PC-3 (cell line): ENCODE measurements at regions not wholly inside any gene's neighbourhood (a gene's known extent, or its start where the extent isn't known, plus 50 kb on each side); places are given as distances from the start of the nearest gene placed in this dataset.

Experiments
- ATAC-seq: fragments of 200-7000 bp; cut with Tn5 transposase; 2 replicates; pipeline ENCODE4 v1.9.1; 2020; ENCODE audit warnings: mild to moderate bottlenecking, moderate library complexity
- BruUV-seq: library from RNA; stranded (reverse); fragments of 400-500 nt; replicated peaks from 2 replicates; lab custom pipeline; 2021; lab: Mats Ljungman, UMichigan
- CTCF ChIA-PET: fragments of 300-600 bp; sonication (Branson Sonifier 250); formaldehyde crosslinking; loops from one replicate; lab custom pipeline; 2022; ENCODE audit warnings: antibody characterized with exemption; lab: Charles Lee
- POLR2A ChIA-PET: fragments of 300-600 bp; sonication (Branson Sonifier 250); formaldehyde crosslinking; loops from one replicate; lab custom pipeline; 2022; ENCODE audit warnings: antibody characterized with exemption; ENCODE audit not compliant: unreplicated experiment; lab: Charles Lee
- DNase-seq: peaks from one replicate; pipeline ENCODE4 v3.0.0-alpha.2; 2015
- H2AFZ ChIP-seq: fragments of 300-600 bp; sonication (generic); 2 replicates; pipeline ENCODE4 v1.6.0; 2016; ENCODE audit warnings: antibody characterized with exemption, low read length
- H3F3A ChIP-seq: fragments of 300-600 bp; sonication (generic); one replicate; pipeline ENCODE4 v1.6.0; 2017; ENCODE audit warnings: antibody characterized with exemption, low read length, control low read depth, mild to moderate bottlenecking; ENCODE audit not compliant: unreplicated experiment
- H3K27ac ChIP-seq: fragments of 300-600 bp; sonication (generic); 2 replicates; pipeline ENCODE4 v1.5.1; 2016; ENCODE audit warnings: mild to moderate bottlenecking, low read length
- H3K27me3 ChIP-seq: fragments of 300-600 bp; sonication (generic); 2 replicates; pipeline ENCODE4 v1.6.1; 2016; ENCODE audit warnings: low read length, mixed read lengths
- H3K36me3 ChIP-seq: fragments of 300-600 bp; sonication (generic); 2 replicates; pipeline ENCODE4 v1.6.1; 2016; ENCODE audit warnings: low read depth, mixed run types, low read length, mixed read lengths
- H3K4me1 ChIP-seq: fragments of 300-600 bp; sonication (generic); 2 replicates; pipeline ENCODE4 v1.5.1; 2016; ENCODE audit warnings: low read length; ENCODE audit not compliant: insufficient read depth
- H3K4me2 ChIP-seq: fragments of 300-600 bp; sonication (generic); 2 replicates; pipeline ENCODE4 v1.6.0; 2016; ENCODE audit warnings: low read length
- H3K4me3 ChIP-seq: fragments of 300-600 bp; sonication (generic); 2 replicates; pipeline ENCODE4 v1.5.1; 2016; ENCODE audit warnings: mild to moderate bottlenecking, low read length, mixed read lengths
- H3K79me2 ChIP-seq: fragments of 300-600 bp; sonication (generic); 2 replicates; pipeline ENCODE4 v1.6.1; 2017; ENCODE audit warnings: low read length, mixed read lengths
- H3K9ac ChIP-seq: fragments of 300-600 bp; sonication (generic); 2 replicates; pipeline ENCODE4 v1.6.0; 2016; ENCODE audit warnings: mild to moderate bottlenecking, low read length
- H3K9me2 ChIP-seq: fragments of 300-600 bp; sonication (generic); replicated peaks from 2 replicates; pipeline ENCODE4 v1.6.1; 2016; ENCODE audit warnings: mixed run types, low read length, mixed read lengths
- H3K9me3 ChIP-seq: fragments of 300-600 bp; sonication (generic); 2 replicates; pipeline ENCODE4 v1.6.1; 2016; ENCODE audit warnings: low read length, mixed read lengths
- H4K20me1 ChIP-seq: fragments of 300-600 bp; sonication (generic); 2 replicates; pipeline ENCODE4 v1.6.1; 2016; ENCODE audit warnings: low read length, mixed read lengths
- EZH2 ChIP-seq: fragments of 300-600 bp; sonication (generic); IDR thresholded peaks from one replicate; pipeline ENCODE4 v1.6.1; 2017; ENCODE audit warnings: antibody characterized with exemption, mild to moderate bottlenecking, low read length; ENCODE audit not compliant: unreplicated experiment
- EZH2phosphoT487 ChIP-seq: fragments of 300-600 bp; sonication (generic); IDR thresholded peaks from 2 replicates; pipeline ENCODE4 v1.6.1; 2018; ENCODE audit warnings: mild to moderate bottlenecking, antibody characterized with exemption, low read length, borderline replicate concordance
- intact Hi-C: fragments of 100-400 bp; cut with micrococcal nuclease; formaldehyde crosslinking; loops from 2 replicates; pipeline ENCODE4 v1.9.0; 2023
- TF ChIP-seq, protein P1 (sequence below): fragments of 300-600 bp; sonication (generic); conservative IDR thresholded peaks from 2 replicates; pipeline ENCODE4 v1.5.1; 2017; ENCODE audit warnings: antibody characterized with exemption, low read depth, mild to moderate bottlenecking, low read length

DNA sequence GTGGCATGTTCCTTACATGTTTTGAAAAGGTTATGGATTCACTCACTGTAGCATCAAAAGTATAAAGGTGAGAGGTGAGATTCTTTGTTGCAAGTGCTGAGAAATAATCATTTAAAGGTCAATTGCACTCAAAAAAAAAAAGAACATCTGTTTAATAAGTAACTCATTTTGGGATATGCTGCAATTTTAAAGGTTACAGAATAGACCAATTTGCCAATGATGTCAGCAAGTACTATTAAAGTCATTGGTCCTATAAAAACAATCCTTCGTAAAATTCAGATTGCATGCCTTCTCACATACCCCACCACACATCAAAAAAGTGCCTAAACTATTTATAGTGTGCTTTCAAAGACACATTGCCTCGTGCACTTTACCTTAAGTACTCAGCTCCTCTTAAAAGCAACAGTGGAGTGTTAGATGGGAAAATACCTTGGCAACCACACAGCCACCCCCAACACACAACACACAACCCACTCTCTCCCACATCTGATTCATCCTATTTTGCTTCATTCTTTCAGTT, 218.2 kb upstream of the ADGRL2 start:
- Histone ChIP-seq H3K4me2 (no peak overlapping the region), H3K9me3 (no peaks in the 10 kb centered on the region), H4K20me1 (no peaks in the 10 kb centered on the region), H3K79me2 (no peaks in the 10 kb centered on the region), H3K9ac (no peak overlapping the region), H3K27ac (no peak overlapping the region), H3K27me3 (peaks cover 62% of the 10 kb centered on the region), H3K9me2 (no peaks in the 10 kb centered on the region), H3F3A (no peaks in the 10 kb centered on the region), H3K36me3 (no peaks in the 10 kb centered on the region), H3K4me3 (no peak overlapping the region), H3K4me1 (no peaks in the 10 kb centered on the region), H2AFZ (no peak overlapping the region)
- ChIA-PET POLR2A (no interaction called here), CTCF (no interaction called here)
- intact Hi-C loops = no loop called here
- BruUV-seq = no TSS peak
- DNase-seq (no peak), ATAC-seq (no peak)
- TF ChIP-seq, protein P1, sequence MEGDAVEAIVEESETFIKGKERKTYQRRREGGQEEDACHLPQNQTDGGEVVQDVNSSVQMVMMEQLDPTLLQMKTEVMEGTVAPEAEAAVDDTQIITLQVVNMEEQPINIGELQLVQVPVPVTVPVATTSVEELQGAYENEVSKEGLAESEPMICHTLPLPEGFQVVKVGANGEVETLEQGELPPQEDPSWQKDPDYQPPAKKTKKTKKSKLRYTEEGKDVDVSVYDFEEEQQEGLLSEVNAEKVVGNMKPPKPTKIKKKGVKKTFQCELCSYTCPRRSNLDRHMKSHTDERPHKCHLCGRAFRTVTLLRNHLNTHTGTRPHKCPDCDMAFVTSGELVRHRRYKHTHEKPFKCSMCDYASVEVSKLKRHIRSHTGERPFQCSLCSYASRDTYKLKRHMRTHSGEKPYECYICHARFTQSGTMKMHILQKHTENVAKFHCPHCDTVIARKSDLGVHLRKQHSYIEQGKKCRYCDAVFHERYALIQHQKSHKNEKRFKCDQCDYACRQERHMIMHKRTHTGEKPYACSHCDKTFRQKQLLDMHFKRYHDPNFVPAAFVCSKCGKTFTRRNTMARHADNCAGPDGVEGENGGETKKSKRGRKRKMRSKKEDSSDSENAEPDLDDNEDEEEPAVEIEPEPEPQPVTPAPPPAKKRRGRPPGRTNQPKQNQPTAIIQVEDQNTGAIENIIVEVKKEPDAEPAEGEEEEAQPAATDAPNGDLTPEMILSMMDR = no peak
- no peak for TF ChIP-seq EZH2
- TF ChIP-seq EZH2phosphoT487 = no peak

GRCh38 chr1:81578867-81579266, 221.9 kb upstream of the ADGRL2 start:
- H3K27me3 ChIP-seq = peaks cover 67% of the 10 kb centered on the region
- DNase-seq (no peak), ATAC-seq (no peak)
- no peaks in the 10 kb centered on the region for H3K4me1 ChIP-seq
- no peaks in the 10 kb centered on the region for H3K9me3 ChIP-seq
- no peaks in the 10 kb centered on the region for H3K79me2 ChIP-seq
- TF ChIP-seq, protein P1 = no peak
- TF ChIP-seq EZH2phosphoT487 (no peak), EZH2 (no peak)
- ChIA-PET CTCF (no interaction called here), POLR2A (no interaction called here)
- no TSS peak for BruUV-seq
- no peak overlapping the region for H3K9ac ChIP-seq
- H3F3A ChIP-seq = no peaks in the 10 kb centered on the region
- intact Hi-C loops = loop anchor here (1.0 kb wide), 1 partner anchor 9 kb away; no protein-coding TSS in a partner anchor
- H3K36me3 ChIP-seq = no peaks in the 10 kb centered on the region
- H3K4me2 ChIP-seq = no peak overlapping the region
- no peak overlapping the region for H3K27ac ChIP-seq
- no peaks in the 10 kb centered on the region for H3K9me2 ChIP-seq
- no peaks in the 10 kb centered on the region for H4K20me1 ChIP-seq
- no peak overlapping the region for H2AFZ ChIP-seq
- no peak overlapping the region for H3K4me3 ChIP-seq

DNA sequence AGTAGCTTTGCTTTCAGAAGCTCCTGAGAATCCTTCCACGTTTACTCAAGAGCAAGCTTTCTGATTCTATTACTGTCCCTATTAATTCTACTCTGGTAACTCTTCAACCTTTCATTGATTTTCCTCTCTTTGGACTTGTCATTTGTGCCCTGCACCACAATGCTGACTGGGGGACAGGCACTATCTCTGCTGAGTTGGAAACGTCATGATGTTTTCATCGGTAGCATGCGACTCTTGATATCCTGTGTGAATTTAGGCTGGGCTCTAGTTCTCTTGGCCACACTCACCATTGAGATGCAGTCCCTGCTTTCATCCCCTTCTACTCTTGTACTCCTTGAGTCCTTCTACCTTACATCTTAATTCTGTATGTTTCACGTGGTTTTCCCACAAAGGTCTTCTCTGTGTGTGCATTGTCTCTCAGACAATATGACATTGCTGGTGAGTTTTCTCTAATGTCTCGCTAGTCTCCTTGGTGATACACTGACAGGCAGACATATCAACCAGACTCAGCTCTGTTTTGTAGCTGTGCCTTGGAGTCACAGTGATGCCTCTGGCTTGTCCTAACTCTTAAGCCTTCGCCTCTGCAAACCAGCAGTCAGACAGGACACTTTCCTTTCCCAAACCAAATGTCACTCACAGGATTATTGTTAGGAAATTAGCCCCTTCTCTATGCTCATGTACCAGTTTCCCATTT, 223.6 kb upstream of the ADGRL2 start:
- H3K9me2 ChIP-seq = no peaks in the 10 kb centered on the region
- peaks cover 61% of the 10 kb centered on the region for H3K27me3 ChIP-seq
- H2AFZ ChIP-seq = no peak overlapping the region
- H3K9me3 ChIP-seq = no peaks in the 10 kb centered on the region
- intact Hi-C loops = no loop called here
- no peaks in the 10 kb centered on the region for H3F3A ChIP-seq
- DNase-seq = no peak
- H3K27ac ChIP-seq = no peak overlapping the region
- ATAC-seq = no peak
- H3K36me3 ChIP-seq = no peaks in the 10 kb centered on the region
- no peak overlapping the region for H3K4me3 ChIP-seq
- ChIA-PET CTCF (no interaction called here), POLR2A (no interaction called here)
- no peak overlapping the region for H3K9ac ChIP-seq
- TF ChIP-seq EZH2 (no peak), EZH2phosphoT487 (no peak)
- TF ChIP-seq, protein P1 = no peak
- H3K4me2 ChIP-seq = no peak overlapping the region
- H4K20me1 ChIP-seq = no peaks in the 10 kb centered on the region
- no peaks in the 10 kb centered on the region for H3K4me1 ChIP-seq
- BruUV-seq = no TSS peak
- H3K79me2 ChIP-seq = no peaks in the 10 kb centered on the region
